ENCODE measurements at regions not wholly inside any gene's neighbourhood (a gene's known extent, or its start where the extent isn't known, plus 50 kb on each side); places are given as distances from the start of the nearest gene placed in this dataset.

DNA sequence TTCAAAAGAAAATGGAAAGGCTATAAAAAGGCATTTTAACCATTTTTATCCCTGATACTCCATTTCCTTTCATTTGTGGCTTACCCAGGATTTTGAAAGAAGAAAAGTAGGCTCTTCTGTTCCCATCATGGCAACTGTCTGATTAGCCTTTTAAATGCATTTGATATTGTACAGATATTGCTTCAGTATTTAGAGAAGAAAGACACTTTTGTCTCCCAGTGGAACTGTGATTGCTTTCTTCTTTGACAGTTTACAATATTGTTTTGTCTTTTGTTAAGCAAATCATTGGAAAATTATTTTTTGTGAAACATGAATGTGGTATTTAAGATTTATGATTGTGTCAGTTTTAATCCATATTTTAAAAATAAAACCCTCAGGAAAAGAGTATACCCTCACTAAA lies 297.4 kb upstream of the TACR3 start:
- TF ChIP-seq, protein P1, sequence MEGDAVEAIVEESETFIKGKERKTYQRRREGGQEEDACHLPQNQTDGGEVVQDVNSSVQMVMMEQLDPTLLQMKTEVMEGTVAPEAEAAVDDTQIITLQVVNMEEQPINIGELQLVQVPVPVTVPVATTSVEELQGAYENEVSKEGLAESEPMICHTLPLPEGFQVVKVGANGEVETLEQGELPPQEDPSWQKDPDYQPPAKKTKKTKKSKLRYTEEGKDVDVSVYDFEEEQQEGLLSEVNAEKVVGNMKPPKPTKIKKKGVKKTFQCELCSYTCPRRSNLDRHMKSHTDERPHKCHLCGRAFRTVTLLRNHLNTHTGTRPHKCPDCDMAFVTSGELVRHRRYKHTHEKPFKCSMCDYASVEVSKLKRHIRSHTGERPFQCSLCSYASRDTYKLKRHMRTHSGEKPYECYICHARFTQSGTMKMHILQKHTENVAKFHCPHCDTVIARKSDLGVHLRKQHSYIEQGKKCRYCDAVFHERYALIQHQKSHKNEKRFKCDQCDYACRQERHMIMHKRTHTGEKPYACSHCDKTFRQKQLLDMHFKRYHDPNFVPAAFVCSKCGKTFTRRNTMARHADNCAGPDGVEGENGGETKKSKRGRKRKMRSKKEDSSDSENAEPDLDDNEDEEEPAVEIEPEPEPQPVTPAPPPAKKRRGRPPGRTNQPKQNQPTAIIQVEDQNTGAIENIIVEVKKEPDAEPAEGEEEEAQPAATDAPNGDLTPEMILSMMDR (IDR thresholded peaks at IDR 0.05; ENCODE audit: low read length), result no peak
- no peak for TF ChIP-seq EZH2 (IDR thresholded peaks at IDR 0.05; ENCODE audit: borderline replicate concordance, low read length)

Measured in OCI-LY1 (cell line).